Endothelial cell of umbilical vein (primary cell): ENCODE measurements at regions not wholly inside any gene's neighbourhood (a gene's known extent, or its start where the extent isn't known, plus 50 kb on each side); places are given as distances from the start of the nearest gene placed in this dataset.

Experiments used
- BruUV-seq: library from RNA; stranded (reverse); fragments of 400-500 nt; replicated peaks from 2 replicates; lab custom pipeline; 2021; lab: Mats Ljungman, UMichigan
- CTCF ChIA-PET: fragments of 300-600, 350-600 bp; sonication (Branson Sonifier 250); formaldehyde crosslinking; loops from one replicate; lab custom pipeline; 2021; ENCODE audit warnings: antibody characterized with exemption, inconsistent platforms; lab: Charles Lee
- POLR2A ChIA-PET: fragments of 300-600, 350-600 bp; sonication (Branson Sonifier 250); formaldehyde crosslinking; loops from one replicate; lab custom pipeline; 2021; ENCODE audit warnings: antibody characterized with exemption, inconsistent platforms; lab: Charles Lee
- DNase-seq: peaks from one replicate; pipeline ENCODE4 v3.0.0-alpha.2; 2011; ENCODE audit warnings: low read depth, low spot score
- FAIRE-seq: peaks from 2 replicates; lab custom pipeline; 2011; peaks lifted over from hg19 to GRCh38; lab: Jason Lieb, UNC
- H2AFZ ChIP-seq: 2 replicates; pipeline ENCODE4 v1.6.0; 2012; ENCODE audit warnings: low read depth, low read length, control low read depth, inconsistent platforms
- H3K27ac ChIP-seq: 2 replicates; pipeline ENCODE4 v1.5.1; 2011; ENCODE audit warnings: low read depth, mild to moderate bottlenecking, control low read depth, low read length, moderate library complexity; ENCODE audit not compliant: insufficient read depth
- H3K27me3 ChIP-seq, 2 experiments: 2 replicates each; pipeline versions ENCODE4 v1.6.0 to v1.6.1; 2011; ENCODE audit warnings: low read length in 2 of 2, mixed read lengths in 1 of 2; ENCODE audit not compliant: control insufficient read depth in 2 of 2, insufficient read depth in 2 of 2
- H3K36me3 ChIP-seq, 2 experiments: 2 replicates in 1 of 2; 3 replicates in 1 of 2; pipeline ENCODE4 v1.5.1; 2011; ENCODE audit warnings: low read length in 2 of 2, mild to moderate bottlenecking in 1 of 2, moderate library complexity in 1 of 2; ENCODE audit not compliant: control insufficient read depth in 2 of 2, insufficient read depth in 2 of 2; ENCODE audit errors: extremely low read depth in 1 of 2
- H3K4me1 ChIP-seq: 3 replicates; pipeline ENCODE4 v1.5.1; 2011; ENCODE audit warnings: mild to moderate bottlenecking, low read length; ENCODE audit not compliant: control insufficient read depth, insufficient read depth; ENCODE audit errors: extremely low read depth
- H3K4me2 ChIP-seq: 2 replicates; pipeline ENCODE4 v1.6.1; 2011; ENCODE audit warnings: low read length, control low read depth, mixed read lengths; ENCODE audit not compliant: insufficient read depth
- H3K4me3 ChIP-seq, 3 experiments: fragments of 200-600 bp in 1 of 3; sonication (generic), shearing (Covaris generic) in 1 of 3; replicated peaks in 1 of 3; 2 replicates each; pipeline ENCODE4 v1.5.1; 2011 to 2016; ENCODE audit warnings: control low read depth in 3 of 3, low read length in 3 of 3, mild to moderate bottlenecking in 2 of 3, inconsistent platforms in 1 of 3, low read depth in 1 of 3, moderate library complexity in 1 of 3; ENCODE audit not compliant: insufficient read depth in 1 of 3
- H3K79me2 ChIP-seq: 2 replicates; pipeline ENCODE4 v1.6.0; 2012; ENCODE audit warnings: low read length, inconsistent platforms; ENCODE audit not compliant: control insufficient read depth, insufficient read depth
- H3K9ac ChIP-seq: replicated peaks from 2 replicates; pipeline ENCODE3; 2011; ENCODE audit warnings: low read length, control low read depth; ENCODE audit not compliant: insufficient read depth; ENCODE audit errors: extremely low read depth
- H3K9me1 ChIP-seq: replicated peaks from 3 replicates; pipeline ENCODE4 v1.6.0; 2011; ENCODE audit warnings: mild to moderate bottlenecking, low read length; ENCODE audit not compliant: control insufficient read depth, insufficient read depth; ENCODE audit errors: extremely low read depth
- H3K9me3 ChIP-seq: replicated peaks from 2 replicates; pipeline ENCODE4 v1.5.1; 2012; ENCODE audit warnings: low read length, inconsistent platforms; ENCODE audit not compliant: control insufficient read depth, insufficient read depth
- H4K20me1 ChIP-seq: replicated peaks from 2 replicates; pipeline ENCODE3; 2011; ENCODE audit warnings: mild to moderate bottlenecking, low read length; ENCODE audit not compliant: control insufficient read depth, insufficient read depth; ENCODE audit errors: extremely low read depth
- CTCF ChIP-seq, 2 donors: IDR thresholded peaks; 1 replicate in 1 of 2; 2 replicates in 1 of 2; pipeline ENCODE4 v1.5.1; 2011; ENCODE audit warnings: low read length in 2 of 2, mild to moderate bottlenecking in 2 of 2, moderate library complexity in 2 of 2, control low read depth in 1 of 2, inconsistent platforms in 1 of 2, low read depth in 1 of 2; ENCODE audit not compliant: insufficient read depth in 1 of 2; ENCODE audit errors: extremely low read depth in 1 of 2
- EZH2 ChIP-seq: IDR thresholded peaks from 2 replicates; pipeline ENCODE4 v1.6.1; 2012; ENCODE audit warnings: borderline replicate concordance, low read depth, mild to moderate bottlenecking, moderate library complexity, low read length, inconsistent platforms; ENCODE audit not compliant: severe bottlenecking
- FOS ChIP-seq: IDR thresholded peaks from 2 replicates; pipeline ENCODE4 v1.6.1; 2011; ENCODE audit warnings: mild to moderate bottlenecking, low read length, moderate library complexity, borderline replicate concordance; ENCODE audit not compliant: insufficient read depth
- GATA2 ChIP-seq: IDR thresholded peaks from 2 replicates; pipeline ENCODE4 v1.7.0; 2011; ENCODE audit warnings: low read depth, mild to moderate bottlenecking, moderate library complexity, mixed read lengths, low read length; ENCODE audit not compliant: insufficient read length, insufficient read depth
- JUN ChIP-seq: IDR thresholded peaks from 2 replicates; pipeline ENCODE4 v1.6.1; 2011; ENCODE audit warnings: borderline replicate concordance, low read depth; ENCODE audit not compliant: insufficient read length, insufficient read depth
- MAX ChIP-seq: IDR thresholded peaks from 2 replicates; pipeline ENCODE4 v1.6.1; 2011; ENCODE audit not compliant: insufficient read depth, insufficient read length
- MYC ChIP-seq: IDR thresholded peaks from one replicate; pipeline ENCODE4 v1.6.1; 2011; ENCODE audit warnings: mild to moderate bottlenecking, low read depth, low read length
- POLR2A ChIP-seq: IDR thresholded peaks from 2 replicates; pipeline ENCODE4 v1.6.1; 2012; ENCODE audit warnings: low read depth, mild to moderate bottlenecking, control low read depth, low read length
- POLR2AphosphoS5 ChIP-seq: IDR thresholded peaks from 2 replicates; pipeline ENCODE4 v1.6.1; 2012; ENCODE audit warnings: low read depth, mild to moderate bottlenecking, control low read depth, low read length, moderate library complexity; ENCODE audit not compliant: insufficient read depth
- dilution Hi-C: fragments of 300-500 bp; cut with MboI; formaldehyde crosslinking; loops from one replicate; pipeline ENCODE4 v1.15.0; 2019; ENCODE audit warnings: low sequenced_read_pairs; ENCODE audit not compliant: extremely low pct_ligation_motif_present
- intact Hi-C: fragments of 100-400 bp; cut with micrococcal nuclease; formaldehyde crosslinking; loops from one replicate; pipeline ENCODE4 v1.10.0; 2022

GRCh38 chr3:30407651-30408050 lies 198.8 kb upstream of the TGFBR2 start:
- Histone ChIP-seq H4K20me1 (no peaks in the 10 kb centered on the region), H3K36me3 (no peaks in the 10 kb centered on the region), H3K9me3 (no peaks in the 10 kb centered on the region), H3K4me3 (no peak overlapping the region), H3K4me2 (no peak overlapping the region), H3K9me1 (no peaks in the 10 kb centered on the region), H3K9ac (no peak overlapping the region), H2AFZ (no peak overlapping the region), H3K79me2 (no peaks in the 10 kb centered on the region), H3K4me1 (no peaks in the 10 kb centered on the region), H3K27ac (no peak overlapping the region), H3K27me3 (no peaks in the 10 kb centered on the region)
- DNase-seq (no peak), FAIRE-seq (no peak)
- CTCF ChIA-PET: no interaction called here
- BruUV-seq: no TSS peak
- intact Hi-C loops (no loop called here), dilution Hi-C loops (no loop called here)
- TF ChIP-seq MYC (no peak), JUN (no peak), POLR2AphosphoS5 (no peak), GATA2 (no peak), EZH2 (no peak), MAX (no peak), FOS (no peak), CTCF (IDR thresholded peaks at IDR 0.05; ENCODE audit: extremely low read depth in 1 of 2, insufficient read depth in 1 of 2, low read depth in 1 of 2, low read length in 2 of 2) (no peak), POLR2A (no peak)
- POLR2A ChIA-PET: no interaction called here
